A549 (cell line): ENCODE measurements at regions not wholly inside any gene's neighbourhood (a gene's known extent, or its start where the extent isn't known, plus 50 kb on each side); places are given as distances from the start of the nearest gene placed in this dataset.

ENCODE experiments used
- ATAC-seq, 2 experiments: fragments of 200-7000 bp in 1 of 2; fragments of >200 bp in 1 of 2; cut with Nextera tagmentation in 1 of 2; cut with Tn5 transposase in 1 of 2; 3 replicates each; pipeline versions ENCODE4 v1.8.0 to v1.9.1; 2018 to 2020; ENCODE audit warnings: mild to moderate bottlenecking in 1 of 2, moderate library complexity in 1 of 2
- CTCF ChIA-PET: fragments of 300-600 bp; sonication (Branson Sonifier 250); formaldehyde crosslinking; extraction: SDS; loops from one replicate; lab custom pipeline; 2021; ENCODE audit warnings: antibody characterized with exemption, inconsistent platforms; lab: Yijun Ruan, JAX
- POLR2A ChIA-PET: fragments of 350-600 bp; formaldehyde crosslinking; extraction: SDS; loops from one replicate; lab custom pipeline; 2021; ENCODE audit warnings: antibody characterized with exemption, inconsistent platforms; lab: Yijun Ruan, JAX
- DNase-seq, 2 experiments: peaks; one replicate each; pipeline versions ENCODE4 v3.0.0 to v3.0.0-alpha.2; 2011 to 2016; ENCODE audit warnings: low read depth in 1 of 2, low spot score in 1 of 2
- FAIRE-seq: peaks from 2 replicates; lab custom pipeline; 2011; peaks lifted over from hg19 to GRCh38; lab: Jason Lieb, UNC
- H3K27ac ChIP-seq, 2 experiments: fragments of >200 bp; sonication (Bioruptor Twin); formaldehyde crosslinking; 3 replicates each; pipeline ENCODE4 v1.5.1; 2016 to 2017
- H3K4me1 ChIP-seq: fragments of >200 bp; sonication (Bioruptor Twin); formaldehyde crosslinking; 3 replicates; pipeline ENCODE4 v1.6.1; 2016
- H3K4me2 ChIP-seq: fragments of >200 bp; sonication (Bioruptor Twin); formaldehyde crosslinking; 3 replicates; pipeline ENCODE4 v1.6.1; 2016
- H3K4me3 ChIP-seq: fragments of >200 bp; sonication (Bioruptor Twin); formaldehyde crosslinking; 3 replicates; pipeline ENCODE4 v1.5.1; 2016
- H3K9me3 ChIP-seq: fragments of >200 bp; sonication (Bioruptor Twin); formaldehyde crosslinking; 3 replicates; pipeline ENCODE4 v1.6.1; 2016
- CBX2 ChIP-seq: fragments of 200-600 bp; sonication (generic); IDR thresholded peaks from 2 replicates; pipeline ENCODE4 v1.6.1; 2016; ENCODE audit warnings: low read depth, mild to moderate bottlenecking, borderline replicate concordance
- CBX8 ChIP-seq: fragments of 200-600 bp; sonication (generic); IDR thresholded peaks from 2 replicates; pipeline ENCODE4 v1.6.1; 2016
- CEBPB ChIP-seq, 2 experiments: fragments of >200 bp in 1 of 2; sonication (Bioruptor Twin) in 1 of 2; formaldehyde crosslinking in 1 of 2; IDR thresholded peaks; 2 replicates each; pipeline ENCODE4 v1.6.1; 2012 to 2016
- EHF ChIP-seq: fragments of 250-450 bp; sonication (Bioruptor Pico); IDR thresholded peaks from 2 replicates; pipeline ENCODE4 v1.5.0; 2020; ENCODE audit warnings: mild to moderate bottlenecking
- EHMT2 ChIP-seq: fragments of 200-600 bp; sonication (generic); IDR thresholded peaks from 2 replicates; pipeline ENCODE4 v1.6.1; 2016; ENCODE audit warnings: antibody characterized with exemption, low read depth, mild to moderate bottlenecking, moderate library complexity
- FOSL2 ChIP-seq, 2 experiments: fragments of 450-650 bp in 1 of 2; fragments of >200 bp in 1 of 2; sonication (Bioruptor Twin) in 1 of 2; formaldehyde crosslinking; IDR thresholded peaks; 2 replicates each; pipeline versions ENCODE4 v1.5.0 to v1.6.1; 2016 to 2020; ENCODE audit warnings: mild to moderate bottlenecking in 1 of 2, moderate library complexity in 1 of 2
- FOXS1 ChIP-seq: fragments of 250-450 bp; sonication (Bioruptor Pico); IDR thresholded peaks from 2 replicates; pipeline ENCODE4 v1.5.0; 2020; ENCODE audit warnings: mild to moderate bottlenecking, moderate library complexity
- HEYL ChIP-seq: fragments of 250-450 bp; sonication (Bioruptor Pico); IDR thresholded peaks from 2 replicates; pipeline ENCODE4 v1.8.0; 2021; ENCODE audit warnings: mild to moderate bottlenecking, moderate library complexity
- JUN ChIP-seq, 2 experiments: fragments of >200 bp; sonication (Bioruptor Twin); formaldehyde crosslinking; IDR thresholded peaks; 2 replicates in 1 of 2; 3 replicates in 1 of 2; pipeline ENCODE4 v1.6.1; 2016 to 2017
- MAZ ChIP-seq: fragments of 150-350 bp; IDR thresholded peaks from 2 replicates; pipeline ENCODE4 v1.6.1; 2014; ENCODE audit warnings: antibody characterized with exemption, low read depth, low read length, borderline replicate concordance
- NPAS2 ChIP-seq: fragments of 250-450 bp; sonication (Bioruptor Pico); IDR thresholded peaks from 2 replicates; pipeline ENCODE4 v1.8.0; 2022; ENCODE audit warnings: mild to moderate bottlenecking, moderate library complexity, borderline replicate concordance
- PHF8 ChIP-seq: fragments of 200-600 bp; sonication (generic); IDR thresholded peaks from 2 replicates; pipeline ENCODE4 v1.6.1; 2016; ENCODE audit warnings: low read depth, mild to moderate bottlenecking, antibody characterized with exemption, moderate library complexity, borderline replicate concordance
- POLR2A ChIP-seq: IDR thresholded peaks from 2 replicates; pipeline ENCODE4 v1.6.1; 2012; ENCODE audit warnings: mild to moderate bottlenecking, low read length
- POLR2AphosphoS2 ChIP-seq: conservative IDR thresholded peaks from 2 replicates; pipeline ENCODE4 v1.6.1; 2012; ENCODE audit warnings: low read length, improper control_type of control experiment, inconsistent platforms
- RAD21 ChIP-seq, 2 experiments: fragments of >200 bp in 1 of 2; sonication (Bioruptor Twin) in 1 of 2; formaldehyde crosslinking in 1 of 2; IDR thresholded peaks in 1 of 2; conservative IDR thresholded peaks in 1 of 2; 2 replicates in 1 of 2; 3 replicates in 1 of 2; pipeline ENCODE4 v1.6.1; 2012 to 2018; ENCODE audit warnings: inconsistent platforms in 1 of 2
- RARB ChIP-seq: fragments of 250-450 bp; sonication (Bioruptor Pico); IDR thresholded peaks from 2 replicates; pipeline ENCODE4 v1.8.0; 2021; ENCODE audit warnings: mild to moderate bottlenecking, moderate library complexity
- RFX5 ChIP-seq: fragments of 450-650 bp; IDR thresholded peaks from 2 replicates; pipeline ENCODE4 v1.7.1; 2014; ENCODE audit warnings: antibody characterized with exemption, mild to moderate bottlenecking, moderate library complexity
- RNF2 ChIP-seq: fragments of 200-600 bp; sonication (generic); IDR thresholded peaks from 2 replicates; pipeline ENCODE4 v1.6.1; 2016; ENCODE audit warnings: low read depth, mild to moderate bottlenecking, antibody characterized with exemption, moderate library complexity, borderline replicate concordance
- SMC3 ChIP-seq: fragments of >200 bp; sonication (Bioruptor Twin); formaldehyde crosslinking; IDR thresholded peaks from 3 replicates; pipeline ENCODE4 v1.6.1; 2018; ENCODE audit warnings: inconsistent platforms
- ZC3H11A ChIP-seq: fragments of 450-650 bp; IDR thresholded peaks from 2 replicates; pipeline ENCODE4 v1.6.1; 2014; ENCODE audit warnings: antibody characterized with exemption, mild to moderate bottlenecking
- ZFP36 ChIP-seq: fragments of 450-650 bp; IDR thresholded peaks from 2 replicates; pipeline ENCODE4 v1.6.1; 2014; ENCODE audit warnings: borderline replicate concordance; ENCODE audit not compliant: partially characterized antibody
- WGBS: methylation state at CpG from one replicate; pipeline ENCODE4 v1.1.6; 2017; ENCODE audit errors: missing lambda C conversion rate; 5-methylcytosine and 5-hydroxymethylcytosine counted together
- TF ChIP-seq, protein P1 (sequence below): fragments of 250-450 bp; sonication (Bioruptor Pico); IDR thresholded peaks from 2 replicates; pipeline ENCODE4 v1.5.0; 2021; ENCODE audit warnings: mild to moderate bottlenecking, moderate library complexity, borderline replicate concordance
- TF ChIP-seq, protein P2 (sequence below): fragments of >200 bp; sonication (Bioruptor Twin); formaldehyde crosslinking; IDR thresholded peaks from 3 replicates; pipeline ENCODE4 v1.6.1; 2016
- TF ChIP-seq, protein P3 (sequence below): fragments of 250-450 bp; sonication (Bioruptor Pico); IDR thresholded peaks from 2 replicates; pipeline ENCODE4 v1.5.0; 2020; ENCODE audit warnings: low read depth, mild to moderate bottlenecking, moderate library complexity
- TF ChIP-seq, protein P4 (sequence below): fragments of 150-350 bp; IDR thresholded peaks from 2 replicates; pipeline ENCODE4 v1.6.1; 2014; ENCODE audit warnings: low read depth, mild to moderate bottlenecking, low read length

DNA sequence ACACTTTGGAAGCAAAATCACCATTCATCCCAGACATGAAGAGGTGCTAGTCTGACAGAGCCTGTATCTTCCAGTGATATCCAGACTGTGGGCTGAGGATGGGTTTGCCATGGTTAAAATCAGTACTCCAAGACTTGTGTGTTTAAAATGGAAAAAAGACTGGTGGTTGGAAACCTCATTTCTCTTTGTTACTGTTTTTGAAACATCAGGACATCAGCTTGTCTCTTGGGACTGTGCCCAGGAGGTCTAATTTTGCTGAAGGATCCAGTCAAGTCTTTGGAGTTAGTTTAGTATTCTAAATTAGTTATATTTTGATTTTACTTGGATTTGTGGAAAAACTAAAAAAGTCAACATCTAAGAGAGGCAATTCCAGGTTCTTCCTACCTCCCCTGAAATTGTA is 578.4 kb downstream of the PLCL1 start:
- Histone ChIP-seq H3K9me3 (no peaks in the 10 kb centered on the region), H3K4me1 (no peaks in the 10 kb centered on the region)
- TF ChIP-seq RNF2, result no peak
- no peak for TF ChIP-seq ZC3H11A
- no peak for TF ChIP-seq HEYL (CRISPR knock-in tag)
- no peak for TF ChIP-seq RAD21 (conservative IDR thresholded peaks at IDR 0.05 in 1 of 2, IDR thresholded peaks at IDR 0.05 in 1 of 2)
- TF ChIP-seq EHF (CRISPR knock-in tag), result no peak
- TF ChIP-seq FOSL2 (IDR thresholded peaks at IDR 0.05), result no peak
- TF ChIP-seq FOSL2 (CRISPR knock-in tag; IDR thresholded peaks at IDR 0.05), result no peak
- TF ChIP-seq, protein P1, sequence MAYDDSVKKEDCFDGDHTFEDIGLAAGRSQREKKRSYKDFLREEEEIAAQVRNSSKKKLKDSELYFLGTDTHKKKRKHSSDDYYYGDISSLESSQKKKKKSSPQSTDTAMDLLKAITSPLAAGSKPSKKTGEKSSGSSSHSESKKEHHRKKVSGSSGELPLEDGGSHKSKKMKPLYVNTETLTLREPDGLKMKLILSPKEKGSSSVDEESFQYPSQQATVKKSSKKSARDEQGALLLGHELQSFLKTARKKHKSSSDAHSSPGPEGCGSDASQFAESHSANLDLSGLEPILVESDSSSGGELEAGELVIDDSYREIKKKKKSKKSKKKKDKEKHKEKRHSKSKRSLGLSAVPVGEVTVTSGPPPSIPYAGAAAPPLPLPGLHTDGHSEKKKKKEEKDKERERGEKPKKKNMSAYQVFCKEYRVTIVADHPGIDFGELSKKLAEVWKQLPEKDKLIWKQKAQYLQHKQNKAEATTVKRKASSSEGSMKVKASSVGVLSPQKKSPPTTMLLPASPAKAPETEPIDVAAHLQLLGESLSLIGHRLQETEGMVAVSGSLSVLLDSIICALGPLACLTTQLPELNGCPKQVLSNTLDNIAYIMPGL (CRISPR knock-in tag), result no peak
- no peak for TF ChIP-seq SMC3
- TF ChIP-seq, all 56 proteins: peak for 0
- no peak for ATAC-seq
- no peak for FAIRE-seq
- Histone ChIP-seq H3K4me2 (no peak overlapping the region), H3K4me3 (no peak overlapping the region), H3K27ac (no peak overlapping the region)
- POLR2A ChIA-PET, result no interaction called here
- DNase-seq, result no peak
- CTCF ChIA-PET, result no interaction called here

DNA sequence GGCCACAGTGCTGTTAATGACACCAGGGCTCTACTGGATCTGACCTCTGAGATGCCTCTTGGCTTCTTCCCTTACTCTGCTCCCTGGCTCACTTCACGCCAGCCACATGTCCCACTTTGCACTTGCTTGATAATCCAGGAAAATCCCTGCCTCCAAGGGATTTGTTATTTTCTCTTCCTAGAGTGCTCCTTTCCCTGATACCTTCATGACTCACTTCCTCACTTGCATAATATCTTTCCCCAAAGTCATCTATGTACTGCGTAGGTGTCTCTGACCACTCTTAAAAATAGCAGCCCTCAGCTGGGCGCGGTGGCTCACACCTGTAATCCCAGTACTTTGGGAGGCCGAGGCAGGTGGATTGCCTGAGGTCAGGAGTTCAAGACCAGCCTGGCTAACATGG is 572.3 kb downstream of the PLCL1 start:
- CTCF ChIA-PET, result no interaction called here
- Histone ChIP-seq H3K4me3 (no peak overlapping the region), H3K27ac (no peak overlapping the region), H3K4me2 (no peak overlapping the region), H3K9me3 (no peaks in the 10 kb centered on the region), H3K4me1 (no peaks in the 10 kb centered on the region)
- ATAC-seq (no peak), FAIRE-seq (no peak), DNase-seq (peak in 1 of 2 experiments; percentile 6)
- no peak for TF ChIP-seq RARB (CRISPR knock-in tag)
- no peak for TF ChIP-seq RFX5
- no peak for TF ChIP-seq POLR2AphosphoS2
- no peak for TF ChIP-seq FOXS1
- TF ChIP-seq RNF2, result no peak
- no peak for TF ChIP-seq PHF8
- no peak for TF ChIP-seq POLR2A
- TF ChIP-seq CBX8, result no peak
- TF ChIP-seq MAZ, result no peak
- no peak for TF ChIP-seq HEYL (CRISPR knock-in tag)
- TF ChIP-seq, protein P2, sequence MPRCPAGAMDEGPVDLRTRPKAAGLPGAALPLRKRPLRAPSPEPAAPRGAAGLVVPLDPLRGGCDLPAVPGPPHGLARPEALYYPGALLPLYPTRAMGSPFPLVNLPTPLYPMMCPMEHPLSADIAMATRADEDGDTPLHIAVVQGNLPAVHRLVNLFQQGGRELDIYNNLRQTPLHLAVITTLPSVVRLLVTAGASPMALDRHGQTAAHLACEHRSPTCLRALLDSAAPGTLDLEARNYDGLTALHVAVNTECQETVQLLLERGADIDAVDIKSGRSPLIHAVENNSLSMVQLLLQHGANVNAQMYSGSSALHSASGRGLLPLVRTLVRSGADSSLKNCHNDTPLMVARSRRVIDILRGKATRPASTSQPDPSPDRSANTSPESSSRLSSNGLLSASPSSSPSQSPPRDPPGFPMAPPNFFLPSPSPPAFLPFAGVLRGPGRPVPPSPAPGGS, result no peak
- TF ChIP-seq JUN (IDR thresholded peaks at IDR 0.05), result no peak
- POLR2A ChIA-PET, result no interaction called here
- WGBS, result 22% methylated on average over 5 of the region's 5 CpGs

DNA sequence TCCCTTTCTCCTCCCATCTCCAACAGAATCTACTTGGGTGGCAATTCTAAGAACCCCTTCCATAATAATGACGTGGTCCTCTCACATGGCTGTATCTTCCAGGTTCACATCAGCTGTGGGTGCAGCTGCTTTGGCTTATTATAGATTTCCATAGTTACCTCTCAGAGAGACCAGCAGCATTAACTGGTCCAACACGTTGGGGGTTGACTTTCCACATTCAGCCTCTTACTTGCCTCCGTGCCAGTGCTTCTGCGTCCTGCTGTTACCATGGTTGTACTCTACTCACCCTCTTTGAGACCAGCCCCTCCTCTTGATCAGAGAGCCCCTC is 570.7 kb downstream of the PLCL1 start:
- FAIRE-seq (no peak), ATAC-seq (no peak), DNase-seq (no peak)
- Histone ChIP-seq H3K4me1 (no peaks in the 10 kb centered on the region), H3K4me2 (no peak overlapping the region), H3K9me3 (no peaks in the 10 kb centered on the region), H3K4me3 (no peak overlapping the region), H3K27ac (no peak overlapping the region)
- 30% methylated on average over 4 of the region's 4 CpGs for WGBS
- TF ChIP-seq NPAS2, result no peak
- TF ChIP-seq FOXS1, result no peak
- TF ChIP-seq RFX5, result no peak
- TF ChIP-seq EHMT2, result no peak
- no peak for TF ChIP-seq CBX2
- TF ChIP-seq, protein P3, sequence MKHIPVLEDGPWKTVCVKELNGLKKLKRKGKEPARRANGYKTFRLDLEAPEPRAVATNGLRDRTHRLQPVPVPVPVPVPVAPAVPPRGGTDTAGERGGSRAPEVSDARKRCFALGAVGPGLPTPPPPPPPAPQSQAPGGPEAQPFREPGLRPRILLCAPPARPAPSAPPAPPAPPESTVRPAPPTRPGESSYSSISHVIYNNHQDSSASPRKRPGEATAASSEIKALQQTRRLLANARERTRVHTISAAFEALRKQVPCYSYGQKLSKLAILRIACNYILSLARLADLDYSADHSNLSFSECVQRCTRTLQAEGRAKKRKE (CRISPR knock-in tag), result no peak
- TF ChIP-seq CEBPB (IDR thresholded peaks at IDR 0.05), result no peak
- no peak for TF ChIP-seq ZFP36
- TF ChIP-seq, protein P4, sequence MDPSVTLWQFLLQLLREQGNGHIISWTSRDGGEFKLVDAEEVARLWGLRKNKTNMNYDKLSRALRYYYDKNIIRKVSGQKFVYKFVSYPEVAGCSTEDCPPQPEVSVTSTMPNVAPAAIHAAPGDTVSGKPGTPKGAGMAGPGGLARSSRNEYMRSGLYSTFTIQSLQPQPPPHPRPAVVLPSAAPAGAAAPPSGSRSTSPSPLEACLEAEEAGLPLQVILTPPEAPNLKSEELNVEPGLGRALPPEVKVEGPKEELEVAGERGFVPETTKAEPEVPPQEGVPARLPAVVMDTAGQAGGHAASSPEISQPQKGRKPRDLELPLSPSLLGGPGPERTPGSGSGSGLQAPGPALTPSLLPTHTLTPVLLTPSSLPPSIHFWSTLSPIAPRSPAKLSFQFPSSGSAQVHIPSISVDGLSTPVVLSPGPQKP, result no peak
- no peak for TF ChIP-seq POLR2AphosphoS2
- CTCF ChIA-PET, result interaction anchor here (0.9 kb wide), 1 partner anchor 61 kb away, joined by 3 read pairs; no protein-coding TSS in a partner anchor
- POLR2A ChIA-PET, result no interaction called here
